Stimulated activated CD4-positive, alpha-beta T cell treated with anti-CD3 and anti-CD28 coated beads, Interleukin-2, amount 100 ng/mL, for 48 hours (primary cell): ENCODE measurements at regions not wholly inside any gene's neighbourhood (a gene's known extent, or its start where the extent isn't known, plus 50 kb on each side); places are given as distances from the start of the nearest gene placed in this dataset.

Experiments used
- DNase-seq, 2 donors: peaks; one replicate each; pipeline ENCODE4 v3.0.0-alpha.2; 2020

DNA sequence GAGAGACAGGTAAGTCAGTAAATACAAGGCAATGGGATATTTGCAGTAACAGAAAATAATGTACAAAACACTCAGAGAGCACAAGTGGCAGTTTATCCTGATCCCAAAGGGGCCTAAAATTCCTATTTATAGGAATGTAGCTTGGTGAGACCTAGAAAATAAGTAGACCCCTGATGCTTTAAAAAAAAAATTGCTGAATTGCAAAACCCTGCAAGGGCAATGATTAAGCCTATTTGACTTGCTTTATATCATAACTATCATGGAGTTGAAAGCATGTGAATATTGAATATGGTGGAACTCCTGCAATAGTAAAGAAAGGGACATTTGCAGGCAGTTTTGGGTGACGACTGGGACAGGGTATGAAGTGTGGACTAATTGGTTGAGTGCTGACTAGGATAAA is 101.9 kb upstream of the C1orf21 start:
- no peak for DNase-seq

GRCh38 chr1:184285401-184286087 is 101.3 kb upstream of the C1orf21 start:
- DNase-seq = no peak

- DNase-seq = no peak
Observed at GRCh38 chr1:184287001-184287400, 99.8 kb upstream of the C1orf21 start.

- DNase-seq = no peak
Observed at GRCh38 chr1:184289825-184290550, 96.8 kb upstream of the C1orf21 start.

DNA sequence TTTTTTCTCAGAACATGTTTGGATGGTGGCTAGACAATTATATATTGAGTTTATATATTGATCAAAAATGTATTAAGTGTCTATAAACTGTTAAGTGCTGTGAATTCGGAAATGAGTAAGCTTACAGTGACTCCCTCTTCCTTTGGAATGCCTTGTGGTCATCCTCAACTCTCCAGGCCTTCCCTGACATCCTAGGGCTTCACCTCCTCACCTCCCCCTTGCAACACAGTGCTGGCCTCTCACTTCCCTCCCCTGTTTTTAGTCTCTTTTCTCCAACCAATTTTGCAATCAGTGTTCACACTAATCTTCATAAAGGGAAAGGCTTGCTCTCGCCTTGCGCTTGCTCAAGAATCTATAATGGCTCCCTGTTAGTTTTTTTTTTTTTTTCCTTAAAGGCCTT is 95.1 kb upstream of the C1orf21 start:
- no peak for DNase-seq

- no peak for DNase-seq
Observed at GRCh38 chr1:184292101-184292500, 94.7 kb upstream of the C1orf21 start.

- DNase-seq = no peak
Observed at GRCh38 chr1:184294101-184294500, 92.7 kb upstream of the C1orf21 start.

DNA sequence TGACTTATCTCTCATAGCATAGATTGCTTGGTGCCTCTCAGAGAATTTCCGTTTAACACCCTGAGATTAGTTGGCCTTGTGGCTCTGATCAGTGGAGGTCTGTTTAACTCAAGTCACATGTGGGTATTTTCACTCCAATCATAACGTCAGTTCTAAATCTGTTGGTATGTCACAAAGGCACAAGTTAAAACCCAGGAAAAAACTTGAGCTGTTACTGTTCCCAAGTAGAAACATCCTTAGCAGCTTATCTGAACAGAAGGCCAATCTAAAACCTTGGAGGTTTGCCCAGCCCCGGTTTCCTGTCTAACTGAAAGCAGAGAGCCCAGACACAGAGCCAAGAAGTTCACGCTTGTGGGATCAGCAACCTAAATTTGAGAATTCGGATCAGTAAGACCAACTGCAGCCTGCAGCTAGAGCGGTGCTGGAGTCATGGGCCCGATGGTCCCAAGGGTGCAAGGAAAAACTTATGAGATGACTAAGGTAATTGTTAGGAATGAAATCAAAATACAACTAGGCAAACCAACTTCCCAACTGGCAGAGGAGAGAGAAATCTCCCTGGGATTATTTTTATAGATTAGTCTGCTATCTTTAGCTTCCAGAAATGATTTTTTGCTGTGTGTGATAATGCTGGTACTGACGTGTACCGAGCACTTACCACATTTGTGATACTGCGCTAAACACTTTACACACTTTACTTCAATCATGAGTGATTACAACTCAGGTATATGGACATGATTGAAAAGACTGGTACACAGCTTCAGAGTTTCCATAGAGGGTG is 90.2 kb upstream of the C1orf21 start:
- no peak for DNase-seq

- no peak for DNase-seq
Observed at GRCh38 chr1:184297244-184297750, 89.5 kb upstream of the C1orf21 start.

DNA sequence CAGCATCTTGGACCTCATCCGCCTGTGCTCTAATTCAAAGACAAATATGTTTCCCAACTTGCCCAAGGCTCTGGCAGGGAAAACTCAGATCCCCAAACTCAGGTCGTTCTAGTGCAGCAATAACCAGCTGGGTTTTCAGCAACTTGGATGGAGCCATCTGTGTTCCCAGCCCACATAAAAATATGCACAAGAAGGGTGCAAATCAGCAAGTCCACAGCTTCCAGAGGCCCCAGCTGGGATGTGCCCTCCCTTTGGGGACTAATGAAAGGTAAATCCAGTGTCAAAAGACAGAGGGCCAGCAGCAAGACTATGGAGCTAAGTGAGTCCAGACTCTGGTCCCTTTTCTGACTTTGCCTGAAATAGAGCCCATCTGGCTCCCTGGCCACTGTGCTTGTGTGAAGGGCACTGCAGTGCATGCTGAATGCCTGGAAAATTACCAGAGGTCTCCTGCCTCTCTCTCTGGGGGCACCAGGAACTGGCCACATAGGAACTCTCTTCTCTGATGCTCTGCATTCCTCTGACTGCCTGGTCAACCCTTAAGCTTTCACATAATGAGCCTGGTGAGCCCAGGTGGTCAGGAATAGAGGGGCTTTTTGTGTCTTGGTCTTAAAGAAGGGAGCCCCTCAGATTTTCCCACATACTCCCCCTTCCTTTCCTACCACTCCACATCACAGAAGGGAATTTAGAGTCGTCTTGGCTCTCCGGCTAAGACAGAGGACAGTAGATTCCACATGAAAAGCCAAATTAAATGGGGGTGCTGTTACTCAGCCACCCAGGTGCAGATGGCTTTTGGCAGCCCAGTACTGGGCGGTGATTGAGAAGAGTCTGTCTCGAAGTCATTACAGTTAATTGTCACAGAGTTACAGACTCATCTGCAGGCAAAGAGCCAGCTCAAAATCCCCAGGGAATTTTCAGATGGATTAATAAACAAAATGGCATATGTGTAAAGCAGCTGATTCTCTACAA is 88.1 kb upstream of the C1orf21 start:
- no peak for DNase-seq

- DNase-seq = no peak
Observed at GRCh38 chr1:184299406-184299790, 87.4 kb upstream of the C1orf21 start.

DNA sequence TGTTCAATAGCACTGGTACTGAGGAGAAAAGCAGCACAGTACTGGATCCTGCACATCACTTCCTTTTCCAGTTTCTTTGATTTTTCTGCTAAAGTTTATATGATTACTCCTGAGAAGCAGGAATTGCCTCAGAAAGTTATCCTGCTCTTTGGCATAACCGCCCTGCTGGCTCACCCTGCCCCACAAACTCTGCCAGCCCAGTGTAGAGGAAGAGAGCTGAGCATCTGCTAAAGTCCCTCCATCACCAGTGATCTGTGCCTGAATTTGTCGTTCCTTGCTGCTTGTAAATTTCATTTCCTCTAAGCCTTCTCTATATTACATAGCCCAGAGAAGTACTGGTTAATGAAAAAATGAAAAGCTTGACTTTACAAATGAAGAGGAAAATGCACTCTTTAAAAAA is 87.0 kb upstream of the C1orf21 start:
- no peak for DNase-seq

- DNase-seq = no peak
Observed at GRCh38 chr1:184300446-184300845, 86.4 kb upstream of the C1orf21 start.

- DNase-seq = no peak
Observed at GRCh38 chr1:184301227-184301626, 85.6 kb upstream of the C1orf21 start.

- no peak for DNase-seq
Observed at GRCh38 chr1:184302346-184302745, 84.5 kb upstream of the C1orf21 start.

DNA sequence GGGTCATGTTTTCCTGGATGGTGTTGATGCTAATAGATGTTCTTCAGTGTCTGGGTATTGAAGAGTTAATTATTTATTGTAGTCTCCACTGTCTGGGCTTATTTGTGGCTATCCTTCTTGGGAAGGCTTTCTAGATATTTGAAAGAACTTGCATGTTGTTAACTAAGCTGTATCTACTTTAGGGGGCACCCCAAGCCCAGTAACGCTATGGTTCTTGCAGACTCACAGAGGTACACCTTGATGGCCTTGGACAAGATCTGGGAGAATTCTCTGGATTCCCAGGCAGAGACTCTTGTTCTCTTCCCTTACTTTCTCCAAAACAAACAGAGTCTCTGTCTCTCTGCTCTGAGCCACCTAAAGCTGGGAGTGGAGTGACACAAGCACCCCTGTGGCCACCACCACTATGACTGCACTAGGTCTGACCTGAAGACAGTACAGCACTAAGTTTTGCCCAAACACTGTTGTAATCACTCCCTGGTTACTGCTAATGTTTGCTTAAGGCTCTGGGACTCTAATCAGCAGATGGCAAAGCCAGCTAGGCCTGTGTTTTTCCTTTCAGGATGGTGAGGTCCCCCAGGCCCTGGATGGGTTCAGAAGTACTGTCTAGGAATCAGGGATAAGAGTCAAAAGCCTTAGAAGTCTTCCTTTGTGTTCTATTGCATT is 76.5 kb upstream of the C1orf21 start:
- no peak for DNase-seq

- DNase-seq = no peak
Observed at GRCh38 chr1:184311580-184311979, 75.2 kb upstream of the C1orf21 start.

DNA sequence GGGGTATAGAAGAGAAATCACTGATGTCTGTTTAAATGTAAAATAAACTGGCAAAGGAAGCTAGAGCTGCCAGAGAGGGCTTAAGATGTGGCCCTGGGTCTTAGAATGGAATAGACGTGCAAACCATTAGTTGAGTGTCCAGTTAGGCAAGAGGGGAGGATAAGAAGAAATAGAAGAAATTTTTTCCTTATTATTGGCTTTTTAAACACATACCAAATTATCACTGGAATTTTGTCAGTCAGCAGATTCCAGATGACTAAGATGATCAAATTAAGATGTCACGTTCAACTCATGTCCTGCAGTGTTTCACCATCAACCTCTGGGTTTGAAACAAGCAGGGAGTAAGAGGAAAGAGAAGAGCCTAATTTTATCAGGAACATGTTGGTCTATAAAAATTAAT is 71.6 kb upstream of the C1orf21 start:
- no peak for DNase-seq

DNA sequence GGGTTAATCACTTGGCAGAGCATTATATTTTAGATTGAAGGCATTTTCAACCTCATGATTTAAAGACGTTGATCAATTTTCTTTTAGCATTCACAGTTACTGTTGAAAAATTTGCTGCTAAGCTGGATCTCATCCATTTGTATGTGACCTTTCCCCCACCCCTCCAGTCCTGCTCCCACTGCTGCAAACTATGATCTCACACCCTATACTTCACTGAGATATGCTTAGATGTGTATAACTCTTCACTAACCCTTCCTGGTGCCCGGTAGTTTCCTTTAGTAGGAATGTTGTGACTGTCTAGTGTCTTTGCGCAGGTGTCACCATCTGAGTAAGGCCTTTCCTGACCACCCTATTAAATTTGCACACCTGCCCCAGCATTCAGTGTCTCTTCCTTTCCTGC is 67.0 kb upstream of the C1orf21 start:
- no peak for DNase-seq

- DNase-seq = no peak
Observed at GRCh38 chr1:184322253-184322652, 64.6 kb upstream of the C1orf21 start.

DNA sequence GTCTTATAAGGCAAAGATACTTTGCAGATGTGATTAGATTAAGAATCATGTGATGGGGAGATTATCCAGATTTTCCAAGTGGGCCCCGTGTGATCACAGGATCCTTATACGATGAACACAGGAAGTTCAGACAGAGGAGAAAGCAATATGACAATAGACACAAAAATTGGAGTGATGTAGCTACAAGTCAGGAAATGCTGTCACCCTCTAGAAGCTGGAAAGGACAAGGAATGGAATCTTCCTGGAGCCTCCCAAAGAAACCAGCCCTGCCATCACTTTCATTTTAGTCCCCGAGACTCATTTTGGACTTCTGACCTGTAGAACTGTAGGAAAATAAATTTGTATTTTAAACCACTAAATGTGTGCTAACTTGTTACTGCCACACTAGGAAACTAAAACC is 61.9 kb upstream of the C1orf21 start:
- DNase-seq = no peak

GRCh38 chr1:184326278-184326677 is 60.6 kb upstream of the C1orf21 start:
- DNase-seq = no peak
